ENCODE measurements at regions not wholly inside any gene's neighbourhood (a gene's known extent, or its start where the extent isn't known, plus 50 kb on each side); places are given as distances from the start of the nearest gene placed in this dataset.

- ChIA-PET POLR2A (no interaction called here), CTCF (interaction anchor here (0.6 kb wide), 1 partner anchor 56 kb away, joined by 4 read pairs; no protein-coding TSS in a partner anchor)
- Mint-ChIP-seq H3K4me3 (no peak overlapping the region), H3K27ac (no peak overlapping the region), H3K4me1 (no peaks in the 10 kb centered on the region), H3K27me3 (no peaks in the 10 kb centered on the region), H3K9me3 (ENCODE audit: low read depth) (peaks cover 12% of the 10 kb centered on the region), H3K36me3 (ENCODE audit: low read depth) (no peaks in the 10 kb centered on the region)
- intact Hi-C loops (cut with DNase I, micrococcal nuclease) = no loop called here
- ATAC-seq (no peak), DNase-seq (no peak)
Measured at GRCh38 chr9:10911373-10911772, 298.6 kb upstream of the PTPRD start.

GRCh38 chr9:10917001-10917400, 304.2 kb upstream of the PTPRD start:
- no peaks in the 10 kb centered on the region for H3K27me3 Mint-ChIP-seq
- intact Hi-C loops (cut with DNase I, micrococcal nuclease) = no loop called here
- H3K9me3 Mint-ChIP-seq (ENCODE audit: low read depth) = peaks cover 15% of the 10 kb centered on the region
- H3K4me3 Mint-ChIP-seq = no peak overlapping the region
- no peak for DNase-seq
- H3K27ac Mint-ChIP-seq = no peak overlapping the region
- ATAC-seq = no peak
- H3K4me1 Mint-ChIP-seq = no peaks in the 10 kb centered on the region
- CTCF ChIA-PET = interaction anchor here (1.0 kb wide), 1 partner anchor 11 kb away, joined by 3 read pairs; no protein-coding TSS in a partner anchor
- H3K36me3 Mint-ChIP-seq (ENCODE audit: low read depth) = no peaks in the 10 kb centered on the region
- POLR2A ChIA-PET = no interaction called here

GRCh38 chr9:10921671-10922070, 308.9 kb upstream of the PTPRD start:
- DNase-seq (no peak), ATAC-seq (no peak)
- ChIA-PET POLR2A (no interaction called here), CTCF (no interaction called here)
- Mint-ChIP-seq H3K4me3 (no peak overlapping the region), H3K4me1 (no peaks in the 10 kb centered on the region), H3K27me3 (no peaks in the 10 kb centered on the region), H3K36me3 (ENCODE audit: low read depth) (no peaks in the 10 kb centered on the region), H3K27ac (no peak overlapping the region), H3K9me3 (ENCODE audit: low read depth) (peaks cover 12% of the 10 kb centered on the region)
- intact Hi-C loops (cut with DNase I, micrococcal nuclease) = loop anchor here in 1 of 2 experiments (10.0 kb wide), 1 partner anchor 63 kb away; no protein-coding TSS in a partner anchor

GRCh38 chr9:10925896-10926295, 313.1 kb upstream of the PTPRD start:
- H3K4me3 Mint-ChIP-seq = no peak overlapping the region
- no peaks in the 10 kb centered on the region for H3K36me3 Mint-ChIP-seq (ENCODE audit: low read depth)
- H3K27me3 Mint-ChIP-seq = no peaks in the 10 kb centered on the region
- POLR2A ChIA-PET = no interaction called here
- no peaks in the 10 kb centered on the region for H3K4me1 Mint-ChIP-seq
- intact Hi-C loops (cut with DNase I, micrococcal nuclease) = loop anchor here in 1 of 2 experiments (10.0 kb wide), 1 partner anchor 59 kb away; no protein-coding TSS in a partner anchor
- CTCF ChIA-PET = no interaction called here
- peaks cover 7% of the 10 kb centered on the region for H3K9me3 Mint-ChIP-seq (ENCODE audit: low read depth)
- no peak overlapping the region for H3K27ac Mint-ChIP-seq
- ATAC-seq (no peak), DNase-seq (no peak)

GRCh38 chr9:10928372-10928771, 315.6 kb upstream of the PTPRD start:
- no peaks in the 10 kb centered on the region for H3K36me3 Mint-ChIP-seq (ENCODE audit: low read depth)
- H3K4me1 Mint-ChIP-seq = no peaks in the 10 kb centered on the region
- DNase-seq (no peak), ATAC-seq (no peak)
- H3K4me3 Mint-ChIP-seq = no peak overlapping the region
- H3K27me3 Mint-ChIP-seq = no peaks in the 10 kb centered on the region
- CTCF ChIA-PET = interaction anchor here (0.7 kb wide), 1 partner anchor 11 kb away, joined by 3 read pairs; no protein-coding TSS in a partner anchor
- POLR2A ChIA-PET = no interaction called here
- H3K9me3 Mint-ChIP-seq (ENCODE audit: low read depth) = peaks cover 11% of the 10 kb centered on the region
- H3K27ac Mint-ChIP-seq = no peak overlapping the region
- intact Hi-C loops (cut with DNase I, micrococcal nuclease) = loop anchor here in 1 of 2 experiments (10.0 kb wide), 1 partner anchor 56 kb away; no protein-coding TSS in a partner anchor

- H3K36me3 Mint-ChIP-seq (ENCODE audit: low read depth) = no peaks in the 10 kb centered on the region
- DNase-seq = no peak
- peaks cover 8% of the 10 kb centered on the region for H3K9me3 Mint-ChIP-seq (ENCODE audit: low read depth)
- no peaks in the 10 kb centered on the region for H3K27me3 Mint-ChIP-seq
- CTCF ChIA-PET = no interaction called here
- no peak for ATAC-seq
- POLR2A ChIA-PET = no interaction called here
- H3K27ac Mint-ChIP-seq = no peak overlapping the region
- H3K4me3 Mint-ChIP-seq = no peak overlapping the region
- no peaks in the 10 kb centered on the region for H3K4me1 Mint-ChIP-seq
- intact Hi-C loops (cut with DNase I, micrococcal nuclease) = no loop called here
Measured at GRCh38 chr9:10930081-10930480, 317.3 kb upstream of the PTPRD start.

- ATAC-seq (no peak), DNase-seq (no peak)
- ChIA-PET CTCF (interaction anchor here (0.7 kb wide), 1 partner anchor 409 kb away, joined by 3 read pairs; no protein-coding TSS in a partner anchor), POLR2A (no interaction called here)
- H3K4me3 Mint-ChIP-seq = no peak overlapping the region
- H3K27ac Mint-ChIP-seq = no peak overlapping the region
- H3K36me3 Mint-ChIP-seq (ENCODE audit: low read depth) = no peaks in the 10 kb centered on the region
- H3K9me3 Mint-ChIP-seq (ENCODE audit: low read depth) = peaks cover 20% of the 10 kb centered on the region
- intact Hi-C loops (cut with DNase I, micrococcal nuclease) = no loop called here
- no peaks in the 10 kb centered on the region for H3K27me3 Mint-ChIP-seq
- no peaks in the 10 kb centered on the region for H3K4me1 Mint-ChIP-seq
Measured at GRCh38 chr9:10946676-10947410, 334.0 kb upstream of the PTPRD start.

GRCh38 chr9:10957878-10958277, 345.1 kb upstream of the PTPRD start:
- H3K4me3 Mint-ChIP-seq = no peak overlapping the region
- H3K9me3 Mint-ChIP-seq (ENCODE audit: low read depth) = peaks cover 15% of the 10 kb centered on the region
- no peaks in the 10 kb centered on the region for H3K27me3 Mint-ChIP-seq
- no peaks in the 10 kb centered on the region for H3K4me1 Mint-ChIP-seq
- DNase-seq (no peak), ATAC-seq (no peak)
- intact Hi-C loops (cut with DNase I, micrococcal nuclease) = no loop called here
- H3K36me3 Mint-ChIP-seq (ENCODE audit: low read depth) = no peaks in the 10 kb centered on the region
- ChIA-PET POLR2A (no interaction called here), CTCF (interaction anchor here (0.7 kb wide), 1 partner anchor 23 kb away, joined by 3 read pairs; no protein-coding TSS in a partner anchor)
- H3K27ac Mint-ChIP-seq = no peak overlapping the region

GRCh38 chr9:10961883-10962282, 349.1 kb upstream of the PTPRD start:
- CTCF ChIA-PET = no interaction called here

GRCh38 chr9:10983251-10983650, 370.4 kb upstream of the PTPRD start:
- no peak overlapping the region for H3K4me3 Mint-ChIP-seq
- peaks cover 13% of the 10 kb centered on the region for H3K9me3 Mint-ChIP-seq (ENCODE audit: low read depth)
- H3K27ac Mint-ChIP-seq = no peak overlapping the region
- no peaks in the 10 kb centered on the region for H3K27me3 Mint-ChIP-seq
- no peak for ATAC-seq
- ChIA-PET POLR2A (no interaction called here), CTCF (no interaction called here)
- DNase-seq = no peak
- intact Hi-C loops (cut with DNase I, micrococcal nuclease) = loop anchor here in 1 of 2 experiments (10.0 kb wide), 1 partner anchor 58 kb away; no protein-coding TSS in a partner anchor
- H3K4me1 Mint-ChIP-seq = no peaks in the 10 kb centered on the region
- H3K36me3 Mint-ChIP-seq (ENCODE audit: low read depth) = no peaks in the 10 kb centered on the region

More at GRCh38 chr9:10961883-10962282, 349.1 kb upstream of the PTPRD start:
- intact Hi-C loops (cut with DNase I, micrococcal nuclease) = no loop called here
- Mint-ChIP-seq H3K4me1 (no peaks in the 10 kb centered on the region), H3K4me3 (no peak overlapping the region), H3K27me3 (no peaks in the 10 kb centered on the region), H3K36me3 (ENCODE audit: low read depth) (no peaks in the 10 kb centered on the region), H3K9me3 (ENCODE audit: low read depth) (peaks cover 31% of the 10 kb centered on the region), H3K27ac (no peak overlapping the region)
- POLR2A ChIA-PET = no interaction called here
- DNase-seq (no peak), ATAC-seq (no peak)

GRCh38 chr9:10999646-11000045, 386.8 kb upstream of the PTPRD start:
- Mint-ChIP-seq H3K27ac (no peak overlapping the region), H3K4me1 (no peaks in the 10 kb centered on the region), H3K27me3 (no peaks in the 10 kb centered on the region), H3K4me3 (no peak overlapping the region), H3K36me3 (ENCODE audit: low read depth) (no peaks in the 10 kb centered on the region), H3K9me3 (ENCODE audit: low read depth) (peaks cover 5% of the 10 kb centered on the region)
- DNase-seq (no peak), ATAC-seq (no peak)
- intact Hi-C loops (cut with DNase I, micrococcal nuclease) = no loop called here
- ChIA-PET POLR2A (no interaction called here), CTCF (no interaction called here)

- ATAC-seq = no peak
- CTCF ChIA-PET = no interaction called here
- intact Hi-C loops (cut with DNase I, micrococcal nuclease) = no loop called here
- Mint-ChIP-seq H3K4me1 (no peaks in the 10 kb centered on the region), H3K9me3 (ENCODE audit: low read depth) (peaks cover 2% of the 10 kb centered on the region), H3K27me3 (no peaks in the 10 kb centered on the region), H3K36me3 (ENCODE audit: low read depth) (no peaks in the 10 kb centered on the region), H3K27ac (no peak overlapping the region), H3K4me3 (no peak overlapping the region)
- POLR2A ChIA-PET = no interaction called here
- DNase-seq = no peak
Measured at GRCh38 chr9:11001546-11001945, 388.7 kb upstream of the PTPRD start.

Data from activated CD4-positive, alpha-beta T cell treated with anti-CD3 and anti-CD28 coated beads for 36 hours (primary cell).